Iris pigment epithelial cell (primary cell): ENCODE measurements at regions not wholly inside any gene's neighbourhood (a gene's known extent, or its start where the extent isn't known, plus 50 kb on each side); places are given as distances from the start of the nearest gene placed in this dataset.

Source experiments
- DNase-seq: peaks from one replicate; pipeline ENCODE4 v3.0.0-alpha.2; 2011; ENCODE audit warnings: low read depth

GRCh38 chr10:3624367-3624766 is 160.6 kb downstream of the KLF6 start:
- DNase-seq = peak; percentile 97

GRCh38 chr10:3623746-3624145 is 161.3 kb downstream of the KLF6 start:
- DNase-seq = peak; percentile 95

- DNase-seq = peak; percentile 64
These were observed 162.0 kb downstream of the KLF6 start for GRCh38 chr10:3622845-3623621.

GRCh38 chr10:3622427-3622826 is 162.6 kb downstream of the KLF6 start:
- DNase-seq = no peak

- DNase-seq = no peak
These were observed 164.2 kb downstream of the KLF6 start for GRCh38 chr10:3620818-3621217.

GRCh38 chr10:3619241-3619640 is 165.8 kb downstream of the KLF6 start:
- DNase-seq = no peak

- DNase-seq = no peak
These were observed 168.1 kb downstream of the KLF6 start for GRCh38 chr10:3616880-3617279.

- DNase-seq = no peak
These were observed 171.7 kb downstream of the KLF6 start for GRCh38 chr10:3613318-3613717.

GRCh38 chr10:3612183-3613001 is 172.6 kb downstream of the KLF6 start:
- no peak for DNase-seq

- no peak for DNase-seq
These were observed 178.7 kb downstream of the KLF6 start for GRCh38 chr10:3606309-3606708.

GRCh38 chr10:3605882-3606281 is 179.1 kb downstream of the KLF6 start:
- DNase-seq = peak; percentile 41

- no peak for DNase-seq
These were observed 189.3 kb downstream of the KLF6 start for GRCh38 chr10:3595736-3596135.

GRCh38 chr10:3593611-3594010 is 191.4 kb downstream of the KLF6 start:
- no peak for DNase-seq

GRCh38 chr10:3592424-3592823 is 192.6 kb downstream of the KLF6 start:
- DNase-seq = no peak

GRCh38 chr10:3588816-3589215 is 196.2 kb downstream of the KLF6 start:
- peak; percentile 36 for DNase-seq

GRCh38 chr10:3588346-3588745 is 196.7 kb downstream of the KLF6 start:
- DNase-seq = no peak

GRCh38 chr10:3584926-3585784 is 199.9 kb downstream of the KLF6 start:
- DNase-seq = no peak

- no peak for DNase-seq
These were observed 204.4 kb downstream of the KLF6 start for GRCh38 chr10:3580565-3580964.

- DNase-seq = no peak
These were observed 205.2 kb downstream of the KLF6 start for GRCh38 chr10:3579845-3580244.

GRCh38 chr10:3578682-3579081 is 206.3 kb downstream of the KLF6 start:
- no peak for DNase-seq

- DNase-seq = no peak
These were observed 206.8 kb downstream of the KLF6 start for GRCh38 chr10:3578159-3578558.

- no peak for DNase-seq
These were observed 210.6 kb downstream of the KLF6 start for GRCh38 chr10:3574451-3574850.
